Neural progenitor cell (in vitro differentiated cells): ENCODE measurements at regions not wholly inside any gene's neighbourhood (a gene's known extent, or its start where the extent isn't known, plus 50 kb on each side); places are given as distances from the start of the nearest gene placed in this dataset.

Source experiments
- DNase-seq: peaks from one replicate; pipeline ENCODE4 v3.0.0-alpha.2; 2016; ENCODE audit warnings: low spot score
- H2AFZ ChIP-seq: fragments of 200-600 bp; sonication (generic); replicated peaks from 2 replicates; pipeline ENCODE4 v1.6.1; 2016; ENCODE audit warnings: antibody characterized with exemption
- H3F3A ChIP-seq: fragments of 200-600 bp; sonication (generic); 2 replicates; pipeline ENCODE4 v1.6.1; 2016; ENCODE audit warnings: antibody characterized with exemption, low read depth
- H3K27ac ChIP-seq: fragments of 200-600 bp; sonication (generic); 2 replicates; pipeline ENCODE4 v1.5.1; 2016; ENCODE audit warnings: mild to moderate bottlenecking
- H3K27me3 ChIP-seq: fragments of 200-600 bp; sonication (generic); 2 replicates; pipeline ENCODE4 v1.6.1; 2016; ENCODE audit warnings: mild to moderate bottlenecking, moderate library complexity
- H3K36me3 ChIP-seq: fragments of 200-600 bp; sonication (generic); 2 replicates; pipeline ENCODE4 v1.5.1; 2016
- H3K4me1 ChIP-seq: fragments of 200-600 bp; sonication (generic); 2 replicates; pipeline ENCODE4 v1.6.1; 2016; ENCODE audit warnings: mixed run types
- H3K4me2 ChIP-seq: fragments of 200-600 bp; sonication (generic); 2 replicates; pipeline ENCODE4 v1.6.1; 2016
- H3K4me3 ChIP-seq: fragments of 200-600 bp; sonication (generic); 2 replicates; pipeline ENCODE4 v1.5.1; 2016
- H3K79me2 ChIP-seq: fragments of 200-600 bp; sonication (generic); 2 replicates; pipeline ENCODE4 v1.6.1; 2016; ENCODE audit warnings: low read depth
- H3K9ac ChIP-seq: fragments of 200-600 bp; sonication (generic); 2 replicates; pipeline ENCODE4 v1.6.1; 2016
- H3K9me3 ChIP-seq: fragments of 200-600 bp; sonication (generic); 2 replicates; pipeline ENCODE4 v1.5.1; 2016; ENCODE audit warnings: low read depth
- H4K20me1 ChIP-seq: fragments of 200-600 bp; sonication (generic); 2 replicates; pipeline ENCODE4 v1.6.1; 2016; ENCODE audit warnings: low read depth
- H3K27ac Mint-ChIP-seq: 3 replicates; pipeline ENCODE4 v1.8.0; 2021; ENCODE audit warnings: mixed read lengths
- H3K27me3 Mint-ChIP-seq: 2 replicates; pipeline ENCODE4 v1.8.0; 2022; ENCODE audit warnings: low read depth, mild to moderate bottlenecking, inconsistent platforms, moderate library complexity, mixed read lengths; ENCODE audit not compliant: insufficient read depth
- H3K36me3 Mint-ChIP-seq: 3 replicates; pipeline ENCODE4 v1.8.0; 2021; ENCODE audit warnings: mixed read lengths
- H3K4me1 Mint-ChIP-seq: 3 replicates; pipeline ENCODE4 v1.8.0; 2021; ENCODE audit warnings: mixed read lengths
- H3K4me3 Mint-ChIP-seq: 3 replicates; pipeline ENCODE4 v1.8.0; 2021; ENCODE audit warnings: mild to moderate bottlenecking, moderate library complexity, mixed read lengths
- H3K9me3 Mint-ChIP-seq: 3 replicates; pipeline ENCODE4 v1.8.0; 2020; ENCODE audit warnings: mixed read lengths
- CTCF ChIP-seq: fragments of 200-600 bp; sonication (generic); IDR thresholded peaks from 2 replicates; pipeline ENCODE4 v1.5.1; 2017; ENCODE audit warnings: antibody characterized with exemption, mild to moderate bottlenecking
- EZH2 ChIP-seq: fragments of 200-600 bp; sonication (generic); IDR thresholded peaks from 2 replicates; pipeline ENCODE4 v1.6.1; 2017; ENCODE audit warnings: antibody characterized with exemption, mild to moderate bottlenecking, moderate library complexity
- EZH2phosphoT487 ChIP-seq: fragments of 200-600 bp; sonication (generic); IDR thresholded peaks from 2 replicates; pipeline ENCODE4 v1.6.1; 2017; ENCODE audit warnings: antibody characterized with exemption

GRCh38 chr7:94332571-94332970, 62.1 kb upstream of the COL1A2 start:
- Histone ChIP-seq H3K27me3 (no peaks in the 10 kb centered on the region), H3K4me1 (no peaks in the 10 kb centered on the region), H3K79me2 (no peaks in the 10 kb centered on the region), H3K9ac (no peak overlapping the region), H3K9me3 (no peaks in the 10 kb centered on the region), H4K20me1 (no peaks in the 10 kb centered on the region), H3K27ac (no peak overlapping the region), H3F3A (no peaks in the 10 kb centered on the region), H3K4me2 (no peak overlapping the region), H3K36me3 (no peaks in the 10 kb centered on the region), H2AFZ (no peak overlapping the region), H3K4me3 (no peak overlapping the region)
- H3K36me3 Mint-ChIP-seq = no peaks in the 10 kb centered on the region
- peaks cover 7% of the 10 kb centered on the region for H3K4me1 Mint-ChIP-seq
- no peak for TF ChIP-seq EZH2
- TF ChIP-seq CTCF = no peak
- TF ChIP-seq EZH2phosphoT487 = no peak
- H3K27me3 Mint-ChIP-seq = peaks cover 3% of the 10 kb centered on the region
- no peaks in the 10 kb centered on the region for H3K9me3 Mint-ChIP-seq
- H3K4me3 Mint-ChIP-seq = no peak overlapping the region
- H3K27ac Mint-ChIP-seq = no peak overlapping the region
- DNase-seq = no peak

GRCh38 chr7:94333810-94334209, 60.9 kb upstream of the COL1A2 start:
- H3K79me2 ChIP-seq = no peaks in the 10 kb centered on the region
- H3K4me1 ChIP-seq = no peaks in the 10 kb centered on the region
- Mint-ChIP-seq H3K9me3 (no peaks in the 10 kb centered on the region), H3K4me3 (no peak overlapping the region), H3K27ac (no peak overlapping the region), H3K27me3 (no peaks in the 10 kb centered on the region), H3K4me1 (peaks cover 7% of the 10 kb centered on the region), H3K36me3 (no peaks in the 10 kb centered on the region)
- H3K4me2 ChIP-seq = no peak overlapping the region
- no peaks in the 10 kb centered on the region for H4K20me1 ChIP-seq
- no peak for TF ChIP-seq EZH2
- TF ChIP-seq CTCF = no peak
- no peak for TF ChIP-seq EZH2phosphoT487
- no peak for DNase-seq
- no peaks in the 10 kb centered on the region for H3K36me3 ChIP-seq
- H3F3A ChIP-seq = no peaks in the 10 kb centered on the region
- H3K27ac ChIP-seq = no peak overlapping the region
- H3K9ac ChIP-seq = no peak overlapping the region
- H3K9me3 ChIP-seq = no peaks in the 10 kb centered on the region
- no peaks in the 10 kb centered on the region for H3K27me3 ChIP-seq
- H3K4me3 ChIP-seq = no peak overlapping the region
- no peak overlapping the region for H2AFZ ChIP-seq

GRCh38 chr7:94335586-94335985, 59.1 kb upstream of the COL1A2 start:
- Mint-ChIP-seq H3K27ac (no peak overlapping the region), H3K27me3 (no peaks in the 10 kb centered on the region), H3K9me3 (no peaks in the 10 kb centered on the region), H3K4me3 (no peak overlapping the region), H3K36me3 (no peaks in the 10 kb centered on the region), H3K4me1 (peaks cover 4% of the 10 kb centered on the region)
- Histone ChIP-seq H3K9me3 (no peaks in the 10 kb centered on the region), H4K20me1 (no peaks in the 10 kb centered on the region), H3K27me3 (no peaks in the 10 kb centered on the region), H3K27ac (no peak overlapping the region), H3F3A (no peaks in the 10 kb centered on the region), H3K9ac (no peak overlapping the region), H2AFZ (no peak overlapping the region), H3K4me2 (no peak overlapping the region), H3K36me3 (no peaks in the 10 kb centered on the region), H3K4me1 (no peaks in the 10 kb centered on the region), H3K79me2 (no peaks in the 10 kb centered on the region), H3K4me3 (no peak overlapping the region)
- no peak for DNase-seq
- TF ChIP-seq EZH2phosphoT487 = no peak

GRCh38 chr7:94336009-94336408, 58.7 kb upstream of the COL1A2 start:
- Mint-ChIP-seq H3K9me3 (no peaks in the 10 kb centered on the region), H3K36me3 (no peaks in the 10 kb centered on the region), H3K27me3 (no peaks in the 10 kb centered on the region), H3K4me1 (no peaks in the 10 kb centered on the region), H3K27ac (no peak overlapping the region), H3K4me3 (no peak overlapping the region)
- TF ChIP-seq EZH2 (no peak), EZH2phosphoT487 (no peak), CTCF (no peak)
- no peaks in the 10 kb centered on the region for H3F3A ChIP-seq
- DNase-seq = no peak
- no peak overlapping the region for H3K27ac ChIP-seq
- H3K27me3 ChIP-seq = no peaks in the 10 kb centered on the region
- no peak overlapping the region for H3K4me3 ChIP-seq
- no peaks in the 10 kb centered on the region for H3K36me3 ChIP-seq
- no peaks in the 10 kb centered on the region for H3K4me1 ChIP-seq
- H3K79me2 ChIP-seq = no peaks in the 10 kb centered on the region
- H3K9ac ChIP-seq = no peak overlapping the region
- H4K20me1 ChIP-seq = no peaks in the 10 kb centered on the region
- no peak overlapping the region for H3K4me2 ChIP-seq
- H3K9me3 ChIP-seq = no peaks in the 10 kb centered on the region
- no peak overlapping the region for H2AFZ ChIP-seq
